NCI-H2227 (cell line): ENCODE measurements at regions not wholly inside any gene's neighbourhood (a gene's known extent, or its start where the extent isn't known, plus 50 kb on each side); places are given as distances from the start of the nearest gene placed in this dataset.
A peak's percentile ranks its signal among the peaks of the same experiment; 100 is the strongest.

Experiments
- DNase-seq: peaks from one replicate; lab custom pipeline; 2025; ENCODE audit not compliant: unreplicated experiment; lab: John Stamatoyannopoulos, UW

DNA sequence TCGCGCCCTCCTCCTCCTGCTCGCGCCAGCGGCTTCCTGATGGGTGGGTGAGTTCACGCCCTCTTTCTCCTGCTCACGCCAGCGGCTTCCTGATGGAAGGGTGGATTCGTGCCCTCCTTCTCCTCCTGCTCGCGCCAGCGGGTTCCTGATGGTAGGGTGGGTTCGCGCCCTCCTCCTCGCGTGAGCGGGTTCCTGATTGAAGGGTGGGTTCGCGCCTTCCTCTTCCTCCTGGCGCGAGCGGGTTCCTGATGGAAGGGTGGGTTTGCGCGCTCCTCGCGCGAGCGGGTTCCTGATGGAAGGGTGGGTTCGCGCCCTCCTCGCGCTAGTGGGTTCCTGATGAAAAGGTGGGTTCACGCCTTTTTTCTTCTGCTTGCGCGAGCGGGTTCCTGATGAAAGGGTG, 62.0 kb upstream of the MGAT5 start:
- DNase-seq: no peak

DNA sequence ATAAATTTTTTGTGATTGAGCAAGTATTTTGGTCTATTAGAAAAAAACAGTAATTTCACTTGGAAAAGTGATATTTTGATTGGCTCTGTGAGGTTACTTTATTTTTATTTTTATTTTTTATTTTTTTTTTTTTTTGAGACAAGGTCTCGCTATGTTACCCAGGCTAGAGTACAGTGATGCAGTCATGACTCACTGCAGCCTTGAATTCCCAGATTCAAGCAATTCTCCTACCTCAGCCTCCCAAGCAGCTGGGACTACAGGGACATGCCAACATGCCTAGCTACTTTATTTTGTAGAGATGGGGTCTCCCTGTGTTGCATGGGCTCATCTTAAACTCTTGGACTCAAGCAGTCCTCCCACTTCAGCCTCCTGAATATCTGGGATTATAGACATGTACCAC, 60.9 kb upstream of the MGAT5 start:
- no peak for DNase-seq

DNA sequence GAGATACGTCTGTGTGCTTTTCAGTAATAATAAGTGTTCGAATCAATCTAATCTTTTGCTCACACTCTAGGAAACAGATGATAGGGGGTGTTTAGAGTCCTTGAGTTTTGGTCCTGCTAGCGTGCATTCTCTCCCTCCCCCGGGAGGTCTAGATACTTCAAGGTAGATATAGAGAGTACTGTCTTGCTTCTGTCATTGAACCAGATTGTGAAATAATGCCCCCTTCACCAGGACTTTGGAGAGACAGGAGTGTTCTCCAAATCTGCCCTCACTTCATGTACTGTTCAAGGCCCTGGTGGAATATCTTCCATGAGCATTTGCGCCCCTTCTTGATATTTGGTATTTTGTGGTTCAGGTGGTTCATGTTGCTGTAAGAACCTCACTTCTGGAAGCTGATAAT, 59.4 kb upstream of the MGAT5 start:
- DNase-seq: no peak

DNA sequence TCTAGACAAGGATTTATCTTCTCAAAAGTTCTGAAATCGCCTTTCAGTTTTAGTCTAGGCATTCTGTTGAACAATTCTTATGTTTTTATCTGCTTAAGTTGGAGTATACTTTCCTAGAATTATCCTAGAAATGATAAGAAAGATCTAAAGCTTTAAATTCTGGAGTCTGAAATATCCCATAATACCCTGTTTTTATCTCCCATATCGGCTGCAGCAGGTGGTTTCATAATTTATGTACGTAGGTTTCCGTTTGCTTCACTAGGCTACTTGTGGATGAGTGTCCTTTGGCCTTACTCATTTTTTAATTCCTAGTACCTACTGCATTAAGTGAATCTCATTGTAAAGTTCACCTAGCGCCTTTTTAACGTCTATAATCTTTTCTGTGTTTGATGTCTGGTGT, 58.5 kb upstream of the MGAT5 start:
- DNase-seq: no peak

DNA sequence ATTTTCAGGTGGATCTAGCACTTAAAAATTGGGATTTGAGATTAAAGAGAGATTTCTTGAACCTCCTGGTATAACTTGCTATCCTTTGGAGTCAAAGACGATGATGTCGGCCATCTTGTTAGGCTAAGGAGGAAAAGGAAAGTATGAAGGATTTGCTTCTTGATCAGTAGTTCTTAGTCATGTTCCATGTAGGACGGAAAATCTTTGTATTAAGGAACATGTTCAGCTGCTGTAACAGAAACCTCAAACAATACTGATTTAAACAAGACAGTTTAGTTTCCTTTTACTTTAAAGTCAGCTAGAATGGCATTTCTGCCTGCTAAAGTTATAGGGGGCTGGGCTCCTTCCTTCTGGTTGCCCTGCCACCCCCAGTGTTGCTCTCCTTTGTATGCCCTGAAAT, 56.4 kb upstream of the MGAT5 start:
- no peak for DNase-seq

DNA sequence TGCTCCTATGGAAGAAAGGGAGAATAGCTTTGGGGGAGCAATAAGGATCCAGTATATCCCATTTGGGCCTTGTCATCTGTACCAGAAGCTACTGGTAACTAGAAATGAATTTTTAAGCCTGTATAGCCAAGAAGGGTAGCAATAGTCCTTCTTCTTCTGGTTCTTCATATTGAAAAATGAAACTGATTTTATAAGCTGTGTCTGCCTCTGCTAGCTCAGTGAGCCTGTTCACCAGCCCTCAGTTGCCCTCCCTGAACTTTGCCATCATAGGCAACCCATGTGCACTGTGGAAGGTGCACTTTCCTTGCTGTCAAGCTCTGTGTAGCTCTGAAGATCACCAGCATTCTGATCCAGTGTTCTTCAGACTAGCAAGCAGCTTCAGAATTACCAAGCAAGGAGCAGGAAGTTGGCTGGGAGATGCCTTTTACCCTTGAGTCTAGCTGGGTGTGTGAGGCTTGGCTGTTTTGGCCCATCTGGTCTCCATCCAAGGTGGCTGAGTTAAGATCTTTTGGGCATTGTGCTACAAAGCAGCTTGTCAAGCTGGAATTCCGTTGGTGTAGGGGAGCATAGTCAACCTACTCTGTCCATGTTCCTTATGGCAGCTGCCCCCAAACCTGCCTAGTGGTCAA, 55.8 kb upstream of the MGAT5 start:
- DNase-seq: no peak

DNA sequence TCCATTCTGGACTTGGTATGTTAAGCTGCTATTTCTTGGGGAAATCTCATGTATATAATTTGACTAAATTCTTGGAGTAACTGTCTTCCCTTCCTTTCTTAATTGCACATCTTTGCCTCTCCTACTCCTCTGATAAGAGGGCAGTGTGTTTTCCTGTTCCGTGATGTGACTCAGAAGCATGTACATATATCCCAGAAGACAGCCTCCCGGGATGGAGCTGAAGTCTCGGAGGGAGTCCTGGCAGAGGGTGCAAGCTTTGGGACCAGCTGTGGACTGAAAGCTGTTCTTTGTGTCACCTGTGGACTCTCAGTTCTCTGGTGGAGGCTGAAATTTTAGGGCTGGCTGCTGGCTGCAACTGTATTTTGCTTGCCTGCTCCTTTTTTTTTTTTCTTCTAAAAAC, 54.7 kb upstream of the MGAT5 start:
- no peak for DNase-seq

DNA sequence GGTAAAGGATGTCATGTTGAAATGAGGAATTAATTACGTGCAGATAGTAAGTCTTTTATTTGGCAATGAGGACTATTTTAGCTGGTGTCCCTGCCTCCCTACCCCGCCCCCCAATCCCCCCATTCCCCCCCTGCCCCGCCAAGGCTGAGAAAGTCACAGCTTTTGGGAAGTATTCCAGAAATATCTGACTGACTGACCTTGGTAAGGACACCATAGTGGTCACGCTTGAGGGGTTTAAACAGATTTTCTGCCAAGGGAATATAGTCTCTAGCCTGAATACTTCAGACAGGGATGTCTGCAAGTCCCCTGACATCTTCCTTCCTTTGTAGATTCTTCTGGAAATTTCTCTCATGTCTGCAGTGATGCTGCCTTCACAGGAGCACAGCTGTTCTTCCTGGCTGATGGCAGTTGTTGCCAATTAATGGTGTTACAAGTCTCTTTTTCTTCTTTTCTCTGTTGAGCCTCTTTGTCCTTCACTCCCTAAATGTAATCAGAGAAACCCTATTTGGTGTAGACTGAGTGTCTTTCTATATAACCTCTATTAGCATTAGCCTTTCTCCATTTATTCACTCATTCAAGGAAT, 53.7 kb upstream of the MGAT5 start:
- no peak for DNase-seq

DNA sequence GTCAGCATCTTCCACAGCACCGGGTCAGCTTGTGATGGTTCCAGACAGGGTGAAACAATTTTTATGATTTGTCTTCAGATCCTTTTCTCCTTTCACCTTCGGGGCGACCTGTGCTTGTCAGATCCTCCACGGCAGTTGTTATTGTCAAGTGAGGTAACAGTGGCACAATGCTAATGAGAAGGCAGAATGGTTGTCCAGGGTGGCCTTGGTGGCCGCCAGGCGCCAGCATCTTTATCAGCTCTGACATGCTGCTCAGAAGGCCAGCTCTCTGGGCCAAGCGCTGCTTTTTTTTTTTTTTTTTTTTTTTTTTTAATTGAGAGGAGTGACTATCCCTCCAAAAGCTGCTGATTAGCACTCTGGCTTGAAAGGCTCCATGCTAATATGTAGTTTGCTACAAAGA, 52.3 kb upstream of the MGAT5 start:
- no peak for DNase-seq

DNA sequence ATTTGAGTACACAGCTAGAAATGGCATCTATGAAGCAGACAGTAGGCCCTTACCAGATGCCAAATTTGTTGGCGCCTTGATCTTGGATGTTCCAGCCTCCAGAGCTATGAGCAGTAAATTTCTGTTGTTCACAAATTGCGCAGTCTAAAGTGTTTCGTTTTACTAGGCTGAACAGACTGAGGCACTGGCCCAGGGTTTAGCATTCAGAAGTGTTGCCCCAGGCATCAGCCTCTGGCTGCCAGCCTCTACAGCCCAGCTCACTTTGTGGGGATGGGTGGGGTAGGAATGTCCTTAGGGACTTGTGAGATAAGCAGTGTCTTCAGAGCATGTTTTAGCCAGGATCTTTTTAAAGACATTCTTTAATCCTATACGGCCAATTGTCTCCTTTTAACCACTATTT, 51.5 kb upstream of the MGAT5 start:
- peak; percentile 24 for DNase-seq

DNA sequence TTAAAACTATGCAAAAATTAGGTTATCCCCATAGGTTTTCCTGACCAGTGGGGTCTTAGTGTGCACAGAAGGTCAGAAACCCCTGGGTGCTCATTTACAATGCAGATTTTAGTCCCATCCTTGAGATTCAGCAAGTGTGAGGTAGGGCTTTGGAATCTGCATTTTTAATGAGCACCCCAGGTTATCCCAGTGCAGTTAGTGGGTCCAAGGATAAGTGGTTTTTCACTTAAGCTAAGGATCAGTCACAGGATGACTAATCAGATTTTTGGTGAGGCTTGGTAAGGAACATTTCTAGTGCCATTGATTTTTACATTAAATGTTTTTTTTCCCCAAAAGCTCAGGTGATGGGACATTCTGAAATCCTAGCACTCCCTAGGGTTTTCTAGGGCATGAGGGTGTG, 50.7 kb upstream of the MGAT5 start:
- no peak for DNase-seq
